ENCODE measurements at regions not wholly inside any gene's neighbourhood (a gene's known extent, or its start where the extent isn't known, plus 50 kb on each side); places are given as distances from the start of the nearest gene placed in this dataset.

GRCh38 chr5:176723440-176723839 is 76.2 kb downstream of the TSPAN17 start:
- no peak for TF ChIP-seq CTCF (CRISPR knock-in tag; IDR thresholded peaks at IDR 0.05)
- TF ChIP-seq KDM5A (IDR thresholded peaks at IDR 0.05; ENCODE audit: borderline replicate concordance, low read length): no peak
- no peak for TF ChIP-seq MAFF (IDR thresholded peaks at IDR 0.05; ENCODE audit: low read depth, low read length)
- no peak for TF ChIP-seq ZBTB44 (CRISPR knock-in tag; IDR thresholded peaks at IDR 0.05)
- TF ChIP-seq TFAP4 (IDR thresholded peaks at IDR 0.05; ENCODE audit: borderline replicate concordance, low read depth): no peak
- no peak for TF ChIP-seq ZNF747 (CRISPR knock-in tag; IDR thresholded peaks at IDR 0.05; ENCODE audit: borderline replicate concordance)
- no peak for TF ChIP-seq ZNF792 (CRISPR knock-in tag; IDR thresholded peaks at IDR 0.05)
- no peak for TF ChIP-seq MAZ (IDR thresholded peaks at IDR 0.05; ENCODE audit: borderline replicate concordance, low read depth, low read length)
- TF ChIP-seq MAZ (CRISPR knock-in tag; IDR thresholded peaks at IDR 0.05; ENCODE audit: low read depth): no peak
- TF ChIP-seq ZNF609 (CRISPR knock-in tag; IDR thresholded peaks at IDR 0.05; ENCODE audit: borderline replicate concordance): no peak
- no peak for TF ChIP-seq ZSCAN20 (CRISPR knock-in tag; IDR thresholded peaks at IDR 0.05; ENCODE audit: borderline replicate concordance)

Data from HepG2 (cell line).